Skeletal muscle satellite cell (primary cell): ENCODE measurements at regions not wholly inside any gene's neighbourhood (a gene's known extent, or its start where the extent isn't known, plus 50 kb on each side); places are given as distances from the start of the nearest gene placed in this dataset.
A peak's percentile ranks its signal among the peaks of the same experiment; 100 is the strongest.

ENCODE experiments used
- H3K27me3 ChIP-seq: 2 replicates; pipeline ENCODE4 v1.7.0; 2013; ENCODE audit warnings: low read length; ENCODE audit not compliant: control insufficient read depth, insufficient read depth
- H3K36me3 ChIP-seq: 2 replicates; pipeline ENCODE4 v1.7.0; 2013; ENCODE audit warnings: mild to moderate bottlenecking, control low read depth, low read length; ENCODE audit not compliant: insufficient read depth
- H3K4me1 ChIP-seq: 2 replicates; pipeline ENCODE4 v1.7.0; 2013; ENCODE audit warnings: low read length; ENCODE audit not compliant: control insufficient read depth, insufficient read depth
- H3K4me2 ChIP-seq: 2 replicates; pipeline ENCODE4 v1.7.0; 2013; ENCODE audit warnings: mild to moderate bottlenecking, low read length
- H3K4me3 ChIP-seq: 2 replicates; pipeline ENCODE4 v1.7.0; 2013; ENCODE audit warnings: low read length
- H3K9ac ChIP-seq: 2 replicates; pipeline ENCODE4 v1.7.0; 2013; ENCODE audit warnings: mild to moderate bottlenecking, low read depth, low read length, moderate library complexity
- H3K9me3 ChIP-seq: replicated peaks from 2 replicates; pipeline ENCODE4 v1.7.0; 2013; ENCODE audit warnings: mild to moderate bottlenecking, control low read depth, low read length

- Histone ChIP-seq H3K9me3 (peaks cover 4% of the 10 kb centered on the region), H3K4me1 (no peaks in the 10 kb centered on the region), H3K36me3 (no peaks in the 10 kb centered on the region), H3K4me2 (no peak overlapping the region), H3K27me3 (no peaks in the 10 kb centered on the region), H3K4me3 (no peak overlapping the region), H3K9ac (no peak overlapping the region)
These were observed 1040.0 kb downstream of the TBC1D22A start for GRCh38 chr22:47802421-47802820.

DNA sequence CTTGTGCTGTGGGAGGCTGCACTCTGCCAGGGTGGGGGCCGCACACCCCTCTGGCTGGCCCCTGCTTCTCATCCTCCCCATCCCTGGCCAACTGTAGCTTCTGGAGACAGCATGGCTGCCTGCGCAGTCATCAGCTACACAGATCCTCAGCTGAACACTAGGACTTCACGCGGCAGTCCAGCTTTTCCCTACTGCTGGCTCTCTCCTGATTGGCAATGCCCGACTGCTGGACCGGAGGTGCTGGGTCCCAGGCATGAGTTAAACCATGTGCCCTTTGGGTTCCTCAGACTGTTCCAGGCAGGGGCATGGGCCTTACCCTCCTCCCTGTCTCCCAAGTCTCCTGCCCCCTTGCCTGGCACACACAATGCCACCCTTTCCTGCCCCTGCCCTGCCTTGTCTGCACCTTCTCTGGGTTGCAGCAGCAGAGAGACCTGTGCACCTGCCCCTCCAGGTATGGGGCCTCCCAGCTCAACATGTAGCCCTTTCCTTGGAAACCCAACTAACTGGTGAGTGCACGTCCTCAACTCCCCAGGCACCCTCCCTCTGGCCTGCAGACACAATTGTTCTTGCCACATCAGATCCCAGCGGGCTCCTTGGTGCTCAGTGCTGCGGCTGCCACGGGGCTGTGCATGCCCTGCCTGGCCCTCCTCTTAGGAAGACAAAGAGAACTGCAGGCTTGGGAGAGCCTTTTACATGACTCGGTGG lies 1039.2 kb downstream of the TBC1D22A start:
- Histone ChIP-seq H3K9ac (no peak overlapping the region), H3K4me3 (no peak overlapping the region), H3K4me2 (no peak overlapping the region), H3K9me3 (peaks cover 4% of the 10 kb centered on the region), H3K4me1 (no peaks in the 10 kb centered on the region), H3K27me3 (no peaks in the 10 kb centered on the region), H3K36me3 (no peaks in the 10 kb centered on the region)

DNA sequence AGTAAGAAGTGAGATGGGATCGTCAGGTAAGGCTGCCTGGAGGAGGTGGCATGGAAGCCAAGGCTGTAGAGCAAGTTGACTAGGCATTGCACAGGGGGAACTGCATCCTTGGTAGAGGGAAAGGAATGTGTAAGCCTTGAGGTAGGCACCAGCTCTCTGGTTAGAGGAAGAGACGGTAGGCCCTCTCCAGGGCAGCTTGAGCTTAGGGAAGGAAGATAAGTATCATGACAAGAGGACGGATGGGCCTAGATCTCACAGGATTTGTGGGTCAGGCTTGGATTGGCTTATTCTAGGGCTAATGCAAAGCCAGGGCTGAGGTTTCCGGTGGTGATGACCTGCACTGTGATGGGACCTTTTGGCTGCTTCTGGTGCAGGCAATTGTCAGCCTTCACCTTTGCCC lies 1035.8 kb downstream of the TBC1D22A start:
- no peaks in the 10 kb centered on the region for H3K36me3 ChIP-seq
- no peaks in the 10 kb centered on the region for H3K4me1 ChIP-seq
- no peak overlapping the region for H3K4me3 ChIP-seq
- H3K9me3 ChIP-seq: peaks cover 5% of the 10 kb centered on the region
- H3K27me3 ChIP-seq: no peaks in the 10 kb centered on the region
- H3K9ac ChIP-seq: no peak overlapping the region
- no peak overlapping the region for H3K4me2 ChIP-seq

GRCh38 chr22:47797342-47797945 lies 1035.0 kb downstream of the TBC1D22A start:
- no peaks in the 10 kb centered on the region for H3K4me1 ChIP-seq
- no peak overlapping the region for H3K4me2 ChIP-seq
- H3K36me3 ChIP-seq: no peaks in the 10 kb centered on the region
- peaks cover 5% of the 10 kb centered on the region for H3K9me3 ChIP-seq
- H3K9ac ChIP-seq: no peak overlapping the region
- no peaks in the 10 kb centered on the region for H3K27me3 ChIP-seq
- no peak overlapping the region for H3K4me3 ChIP-seq

DNA sequence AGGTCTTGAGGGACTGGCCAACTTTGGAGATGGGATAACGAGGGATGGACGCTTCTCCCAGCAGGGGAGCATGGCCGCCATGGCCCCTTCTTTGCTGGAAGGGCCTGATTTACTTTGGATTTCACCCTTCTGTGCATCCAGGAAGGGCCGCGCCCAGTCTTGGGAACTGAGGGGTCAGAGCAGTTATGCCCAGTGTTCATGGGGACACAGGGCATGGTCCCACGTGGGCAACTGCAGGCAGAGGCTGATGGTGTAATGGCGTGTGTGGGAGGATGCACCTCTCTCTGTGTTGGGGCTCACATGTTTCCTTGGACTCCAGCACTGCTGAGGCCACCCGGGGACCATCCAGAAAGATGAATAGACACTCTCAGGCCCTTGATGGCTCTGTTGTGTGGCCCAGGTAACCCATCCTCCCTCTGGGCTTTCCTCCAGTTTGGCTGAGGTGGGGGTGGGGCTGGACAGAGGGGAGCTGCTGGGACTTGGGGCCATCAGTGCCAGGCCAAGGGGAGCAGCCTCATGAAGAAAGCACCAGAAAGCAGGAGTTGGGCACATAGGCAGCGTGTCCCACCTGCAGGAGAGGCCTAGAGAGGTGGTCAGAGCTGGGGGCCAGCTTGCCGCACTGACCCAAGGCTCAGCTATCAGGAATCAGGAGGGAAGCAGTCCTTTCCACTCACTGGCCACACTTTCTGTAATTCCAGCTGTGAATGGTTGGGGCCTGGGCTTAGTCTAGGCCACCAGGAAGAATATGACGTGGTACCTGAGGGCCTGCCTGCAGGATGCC lies 1033.9 kb downstream of the TBC1D22A start:
- Histone ChIP-seq H3K4me2 (no peak overlapping the region), H3K4me1 (no peaks in the 10 kb centered on the region), H3K4me3 (no peak overlapping the region), H3K36me3 (no peaks in the 10 kb centered on the region), H3K9me3 (peaks cover 5% of the 10 kb centered on the region), H3K9ac (no peak overlapping the region), H3K27me3 (no peaks in the 10 kb centered on the region)

DNA sequence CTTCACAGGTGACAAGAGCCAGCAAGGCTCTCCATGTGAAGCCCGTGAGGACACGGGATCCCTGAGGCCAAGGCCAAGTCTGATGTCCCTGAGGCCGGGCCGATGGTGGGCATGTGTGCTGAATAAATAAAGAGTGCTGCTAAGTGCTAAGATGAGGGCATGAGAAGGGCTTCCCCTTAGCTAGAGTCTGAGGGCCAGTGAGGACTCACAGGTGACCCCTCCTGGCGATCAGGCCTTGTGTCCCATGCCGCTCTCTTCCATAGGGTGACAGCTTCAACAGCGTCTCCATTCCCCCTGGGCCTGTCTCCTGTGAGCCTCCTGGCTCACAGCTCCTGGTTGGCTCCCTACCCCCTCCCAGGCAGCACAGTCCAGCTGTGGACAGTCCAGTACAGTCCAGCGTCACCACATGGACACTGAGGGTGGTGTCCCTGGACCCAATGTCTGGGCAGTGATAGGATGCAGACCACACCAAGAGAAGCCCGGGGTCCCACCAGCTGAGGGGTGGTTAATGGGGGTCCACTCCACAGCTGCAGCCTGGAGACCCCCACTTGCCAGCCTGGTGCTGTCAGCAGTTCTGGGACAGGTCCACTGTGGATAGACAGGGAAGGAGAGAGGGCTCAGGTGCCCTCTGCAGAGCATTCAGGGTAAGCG lies 1033.2 kb downstream of the TBC1D22A start:
- Histone ChIP-seq H3K4me2 (no peak overlapping the region), H3K27me3 (no peaks in the 10 kb centered on the region), H3K9ac (no peak overlapping the region), H3K4me1 (no peaks in the 10 kb centered on the region), H3K36me3 (no peaks in the 10 kb centered on the region), H3K4me3 (no peak overlapping the region), H3K9me3 (peaks cover 5% of the 10 kb centered on the region)

DNA sequence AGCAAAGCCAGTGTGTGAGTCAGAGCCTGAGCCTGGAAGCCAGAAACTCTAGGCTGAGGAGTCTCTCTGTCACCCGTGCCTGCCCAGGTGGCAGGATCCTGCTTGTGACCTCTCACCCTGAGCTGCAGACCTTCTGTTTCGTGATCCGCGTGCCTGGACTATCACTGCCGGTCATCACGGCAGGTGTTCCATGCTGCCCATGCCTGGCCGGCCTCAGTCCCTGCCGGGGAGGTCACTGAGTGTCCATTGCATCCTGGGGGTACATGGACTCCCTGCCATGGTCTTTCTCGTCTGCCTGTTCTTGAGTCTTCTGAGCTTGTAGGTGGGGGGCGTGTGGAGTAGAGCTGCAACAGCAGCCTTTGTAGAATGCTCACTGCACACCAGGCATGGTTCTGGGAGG lies 1032.4 kb downstream of the TBC1D22A start:
- Histone ChIP-seq H3K4me2 (no peak overlapping the region), H3K27me3 (no peaks in the 10 kb centered on the region), H3K9ac (no peak overlapping the region), H3K4me1 (no peaks in the 10 kb centered on the region), H3K4me3 (no peak overlapping the region), H3K36me3 (no peaks in the 10 kb centered on the region), H3K9me3 (peaks cover 5% of the 10 kb centered on the region)

DNA sequence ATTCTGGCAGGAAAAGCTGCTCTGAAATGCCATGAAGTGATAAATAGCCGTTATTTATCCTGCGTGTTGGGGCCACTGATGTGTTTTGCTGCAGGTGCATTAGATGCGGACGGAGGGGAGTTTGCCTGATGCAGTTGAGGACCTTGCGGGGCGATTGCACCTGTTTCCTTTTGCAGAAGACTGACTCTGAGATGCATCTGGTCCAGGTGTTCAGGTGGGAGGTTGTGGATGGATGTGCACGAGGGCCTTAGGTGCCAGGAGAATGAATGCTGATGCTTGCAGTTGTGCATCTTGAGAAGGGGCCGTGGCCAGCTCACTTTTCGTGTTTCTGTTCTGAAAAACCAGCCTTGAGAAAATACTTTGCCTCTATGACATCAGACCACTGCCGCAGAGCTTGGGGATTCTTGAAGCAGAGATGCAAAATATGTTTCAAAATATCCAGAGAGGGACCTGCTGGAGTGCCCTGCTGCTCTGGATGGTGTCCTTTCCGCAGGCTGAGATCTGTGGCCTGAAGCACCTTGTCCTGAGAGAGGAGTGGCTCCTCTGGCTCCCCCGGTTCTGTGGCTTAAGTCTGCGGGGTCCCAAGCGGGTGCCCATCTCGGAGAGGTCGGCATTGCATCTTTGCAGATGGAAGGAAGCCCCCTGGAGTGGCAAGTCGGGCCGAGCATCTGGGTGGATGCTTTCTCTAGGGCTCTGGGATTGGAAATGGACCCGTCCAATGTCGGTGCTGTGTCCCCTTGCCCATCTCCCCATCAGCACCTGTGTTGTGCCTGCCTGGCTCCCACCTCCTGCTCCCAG lies 1031.1 kb downstream of the TBC1D22A start:
- Histone ChIP-seq H3K4me1 (no peaks in the 10 kb centered on the region), H3K9me3 (peaks cover 5% of the 10 kb centered on the region), H3K36me3 (no peaks in the 10 kb centered on the region), H3K4me3 (no peak overlapping the region), H3K4me2 (no peak overlapping the region), H3K27me3 (no peaks in the 10 kb centered on the region), H3K9ac (no peak overlapping the region)

DNA sequence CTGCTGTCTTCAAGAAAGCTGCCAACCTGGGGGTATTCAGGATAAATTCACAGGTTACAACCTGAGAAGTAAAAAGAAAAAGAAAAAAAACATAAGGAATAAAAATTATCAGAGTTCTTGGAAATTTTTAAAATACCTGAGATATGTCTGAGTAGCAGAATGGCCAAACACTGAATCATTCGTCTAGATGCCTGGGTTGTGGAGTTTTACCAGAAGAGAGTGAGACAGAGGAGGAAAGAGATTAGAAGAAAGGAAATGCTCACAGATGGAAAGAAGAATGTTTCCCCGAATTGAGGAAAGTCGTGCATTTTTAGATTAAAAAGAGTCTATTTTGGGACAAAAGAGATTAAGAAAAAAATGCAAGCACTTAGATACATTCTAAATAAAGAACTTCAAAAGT lies 1026.7 kb downstream of the TBC1D22A start:
- Histone ChIP-seq H3K36me3 (no peaks in the 10 kb centered on the region), H3K9me3 (peaks cover 18% of the 10 kb centered on the region), H3K9ac (peak overlapping the region; percentile 9), H3K4me3 (no peak overlapping the region), H3K4me2 (no peak overlapping the region), H3K27me3 (no peaks in the 10 kb centered on the region), H3K4me1 (no peaks in the 10 kb centered on the region)

GRCh38 chr22:47788461-47788860 lies 1026.0 kb downstream of the TBC1D22A start:
- H3K9me3 ChIP-seq: peaks cover 18% of the 10 kb centered on the region
- no peaks in the 10 kb centered on the region for H3K4me1 ChIP-seq
- H3K4me3 ChIP-seq: no peak overlapping the region
- H3K36me3 ChIP-seq: no peaks in the 10 kb centered on the region
- no peak overlapping the region for H3K9ac ChIP-seq
- no peak overlapping the region for H3K4me2 ChIP-seq
- no peaks in the 10 kb centered on the region for H3K27me3 ChIP-seq
